ENCODE measurements at regions not wholly inside any gene's neighbourhood (a gene's known extent, or its start where the extent isn't known, plus 50 kb on each side); places are given as distances from the start of the nearest gene placed in this dataset.
"Not testable (repeated sequence)": the region's sequence is repeated elsewhere in the genome, so short reads cannot be mapped to it uniquely, and the experiment has no call there.

- DNase-seq (ENCODE audit: low read depth) = no peak
These were observed 206.7 kb upstream of the SULF2 start for GRCh38 chr20:47991875-47992488.

- no peak for DNase-seq (ENCODE audit: low read depth)
These were observed 205.3 kb upstream of the SULF2 start for GRCh38 chr20:47990507-47991150.

GRCh38 chr20:47989957-47990356 lies 204.7 kb upstream of the SULF2 start:
- DNase-seq (ENCODE audit: low read depth) = no peak

- no peak for DNase-seq (ENCODE audit: low read depth)
These were observed 203.4 kb upstream of the SULF2 start for GRCh38 chr20:47988676-47989075.

GRCh38 chr20:47985092-47985850 lies 200.0 kb upstream of the SULF2 start:
- DNase-seq (ENCODE audit: low read depth) = no peak

GRCh38 chr20:47984437-47984836 lies 199.2 kb upstream of the SULF2 start:
- no peak for DNase-seq (ENCODE audit: low read depth)

GRCh38 chr20:47983642-47984041 lies 198.4 kb upstream of the SULF2 start:
- DNase-seq (ENCODE audit: low read depth) = not testable (repeated sequence)

GRCh38 chr20:47982574-47983360 lies 197.5 kb upstream of the SULF2 start:
- DNase-seq (ENCODE audit: low read depth) = no peak

- no peak for DNase-seq (ENCODE audit: low read depth)
These were observed 195.9 kb upstream of the SULF2 start for GRCh38 chr20:47981222-47981621.

GRCh38 chr20:47980336-47981177 lies 195.3 kb upstream of the SULF2 start:
- no peak for DNase-seq (ENCODE audit: low read depth)

- DNase-seq (ENCODE audit: low read depth) = not testable (repeated sequence)
These were observed 194.2 kb upstream of the SULF2 start for GRCh38 chr20:47979361-47980095.

- not testable (repeated sequence) for DNase-seq (ENCODE audit: low read depth)
These were observed 193.3 kb upstream of the SULF2 start for GRCh38 chr20:47978428-47979120.

GRCh38 chr20:47977789-47978252 lies 192.5 kb upstream of the SULF2 start:
- not testable (repeated sequence) for DNase-seq (ENCODE audit: low read depth)

GRCh38 chr20:47977017-47977788 lies 191.9 kb upstream of the SULF2 start:
- not testable (repeated sequence) for DNase-seq (ENCODE audit: low read depth)

GRCh38 chr20:47974234-47974878 lies 189.1 kb upstream of the SULF2 start:
- DNase-seq (ENCODE audit: low read depth) = no peak

GRCh38 chr20:47973519-47974233 lies 188.4 kb upstream of the SULF2 start:
- no peak for DNase-seq (ENCODE audit: low read depth)

- no peak for DNase-seq (ENCODE audit: low read depth)
These were observed 187.6 kb upstream of the SULF2 start for GRCh38 chr20:47972916-47973309.
